CD4-positive, alpha-beta T cell treated with Interleukin-1 beta for 1 hour (primary cell): ENCODE measurements at regions not wholly inside any gene's neighbourhood (a gene's known extent, or its start where the extent isn't known, plus 50 kb on each side); places are given as distances from the start of the nearest gene placed in this dataset.
"Not testable (repeated sequence)": the region's sequence is repeated elsewhere in the genome, so short reads cannot be mapped to it uniquely, and the experiment has no call there.

Experiments
- DNase-seq, 2 donors: peaks; one replicate each; pipeline ENCODE4 v3.0.0-alpha.2; 2020 to 2022

GRCh38 chr5:81823736-81824135 is 72.8 kb upstream of the SSBP2 start:
- DNase-seq = not testable (repeated sequence)

- DNase-seq = no peak
Measured at GRCh38 chr5:81820863-81821262, 70.0 kb upstream of the SSBP2 start.

DNA sequence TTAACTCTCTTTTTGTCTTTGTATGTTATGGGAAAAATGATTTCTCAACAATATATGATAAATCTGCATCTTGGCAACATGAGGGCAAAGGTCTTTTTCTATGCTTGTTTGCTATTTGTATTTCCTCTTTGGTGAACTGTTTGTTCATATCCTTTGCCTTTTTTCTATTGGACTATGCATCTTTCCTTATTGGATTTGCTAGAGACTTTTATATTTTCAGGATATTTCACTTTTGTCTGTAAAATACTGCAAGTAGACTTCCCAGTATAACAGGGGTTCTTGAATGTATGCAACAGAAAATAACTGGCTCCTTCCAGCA is 69.4 kb upstream of the SSBP2 start:
- no peak for DNase-seq

DNA sequence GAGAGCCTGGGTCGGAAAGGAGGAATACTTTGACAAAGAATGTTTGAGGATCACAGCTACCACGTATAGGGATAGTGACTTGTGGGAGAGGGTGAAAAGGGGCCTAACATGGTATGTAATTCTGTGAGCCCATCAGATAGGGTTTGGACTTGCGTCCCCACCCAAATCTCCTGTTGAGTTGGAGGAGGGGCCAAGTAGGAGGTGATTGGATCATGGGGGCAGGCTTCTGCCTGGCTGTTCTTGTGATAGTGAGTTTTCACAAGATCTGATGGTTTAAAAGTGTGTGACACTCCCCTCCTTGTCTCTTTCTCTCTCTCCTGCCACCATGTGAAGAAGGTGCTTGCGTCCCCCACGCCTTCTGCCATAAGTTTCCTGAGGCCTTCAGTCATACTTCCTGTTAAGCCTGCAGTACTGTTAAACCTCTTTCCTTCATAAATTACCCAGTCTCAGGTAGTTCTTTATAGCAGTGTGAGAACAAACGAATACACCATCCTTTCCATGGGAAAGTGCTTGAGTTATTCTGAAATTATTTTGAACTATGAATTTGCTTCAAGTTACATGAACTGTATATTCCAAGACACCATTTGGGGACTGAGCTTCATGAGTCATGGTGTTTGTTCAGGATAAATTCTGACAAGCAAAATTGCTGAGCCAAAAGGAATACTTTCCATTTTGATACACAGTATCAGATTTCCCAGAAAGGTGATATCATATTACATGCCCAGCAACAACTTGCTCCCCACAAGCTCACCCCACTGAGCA is 68.8 kb upstream of the SSBP2 start:
- no peak for DNase-seq

GRCh38 chr5:81817980-81818379 is 67.1 kb upstream of the SSBP2 start:
- peak in 1 of 2 donors; percentile 33 for DNase-seq

DNA sequence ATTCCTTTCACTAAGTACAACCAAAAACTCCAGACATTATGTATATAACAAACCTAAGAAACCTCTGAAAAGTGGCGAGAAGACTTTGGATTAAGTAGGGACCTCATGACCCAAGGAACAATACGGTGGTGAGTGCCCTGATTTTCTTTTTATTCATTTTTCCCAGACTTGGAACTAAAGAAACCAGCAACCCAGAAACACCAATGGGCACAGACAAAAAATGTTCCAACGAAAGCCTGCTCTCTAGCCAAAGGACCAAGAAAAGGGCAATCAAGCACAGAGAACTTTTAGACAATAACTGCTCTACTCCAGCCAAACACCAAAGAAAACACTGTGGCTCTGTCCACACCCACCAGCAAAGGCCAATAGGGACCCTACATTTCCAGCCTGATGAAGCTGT is 66.2 kb upstream of the SSBP2 start:
- no peak for DNase-seq

DNA sequence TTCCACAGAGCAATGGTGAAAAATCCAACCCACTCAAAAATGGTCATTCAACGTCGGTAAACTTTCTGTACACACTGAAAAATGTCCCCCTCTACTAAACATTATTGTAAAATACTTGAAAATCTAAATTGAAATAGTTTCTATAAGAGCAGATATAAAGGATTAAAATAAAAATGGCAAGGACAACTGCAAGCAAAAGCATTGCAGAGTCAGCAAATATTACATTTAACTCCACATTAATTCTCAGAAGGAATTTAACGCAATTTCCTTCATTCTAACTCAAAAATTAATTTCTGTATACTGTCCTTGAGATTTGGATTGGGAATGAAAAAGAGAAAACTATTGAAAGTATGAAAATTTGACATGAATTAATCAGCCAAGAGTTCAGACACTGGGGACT is 64.4 kb upstream of the SSBP2 start:
- DNase-seq = no peak

GRCh38 chr5:81808106-81808505 is 57.2 kb upstream of the SSBP2 start:
- no peak for DNase-seq

GRCh38 chr5:81805086-81805485 is 54.2 kb upstream of the SSBP2 start:
- no peak for DNase-seq

GRCh38 chr5:81803812-81804211 is 52.9 kb upstream of the SSBP2 start:
- no peak for DNase-seq

GRCh38 chr5:81802625-81803024 is 51.7 kb upstream of the SSBP2 start:
- DNase-seq = no peak

- no peak for DNase-seq
Measured at GRCh38 chr5:81802020-81802419, 51.1 kb upstream of the SSBP2 start.

DNA sequence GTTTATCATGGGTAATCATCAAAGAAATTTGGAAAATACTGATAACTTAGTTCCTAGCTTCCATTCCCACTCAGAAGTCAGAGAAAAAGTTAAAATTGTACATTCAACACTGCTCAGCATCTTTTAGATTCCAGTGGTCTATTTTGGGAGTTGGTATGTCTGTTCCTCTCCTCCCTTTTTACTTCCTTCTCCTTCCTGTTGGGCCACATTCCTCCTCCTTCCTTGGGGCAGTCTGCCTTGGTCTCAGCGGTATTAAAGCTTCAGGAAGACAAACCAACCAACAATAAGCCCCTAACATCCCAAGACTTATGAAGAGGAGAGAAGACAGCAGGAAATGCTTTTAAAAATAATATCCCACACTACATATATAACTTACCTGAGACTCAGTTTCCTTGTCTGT is 49.9 kb upstream of the SSBP2 start:
- no peak for DNase-seq
